IMR-90 (cell line): ENCODE measurements at regions not wholly inside any gene's neighbourhood (a gene's known extent, or its start where the extent isn't known, plus 50 kb on each side); places are given as distances from the start of the nearest gene placed in this dataset.

Experiments
- ATAC-seq: fragments of 200-7000 bp; cut with Tn5 transposase; 2 replicates; pipeline ENCODE4 v1.9.1; 2020; ENCODE audit warnings: low read depth, mild to moderate bottlenecking, moderate library complexity
- BruUV-seq: library from RNA; stranded (reverse); fragments of 400-500 nt; replicated peaks from 2 replicates; lab custom pipeline; 2021; lab: Mats Ljungman, UMichigan
- CTCF ChIA-PET: fragments of 300-600 bp; formaldehyde crosslinking; extraction: SDS; loops from one replicate; lab custom pipeline; 2021; ENCODE audit warnings: antibody characterized with exemption; lab: Yijun Ruan, JAX
- POLR2A ChIA-PET: fragments of 300-600 bp; sonication (Branson Sonifier 250); formaldehyde crosslinking; loops from one replicate; lab custom pipeline; 2022; ENCODE audit warnings: antibody characterized with exemption; ENCODE audit not compliant: unreplicated experiment; lab: Charles Lee
- DNase-seq: peaks from one replicate; pipeline ENCODE4 v3.0.0; 2013
- H2AFZ ChIP-seq: replicated peaks from 2 replicates; pipeline ENCODE3; 2013; ENCODE audit warnings: low read length, mild to moderate bottlenecking; ENCODE audit not compliant: poor library complexity
- H2AK5ac ChIP-seq: 2 replicates; pipeline ENCODE4 v1.6.1; 2013; ENCODE audit warnings: low read depth, low read length, inconsistent platforms
- H2AK9ac ChIP-seq: replicated peaks from 2 replicates; pipeline ENCODE3; 2013; ENCODE audit warnings: mild to moderate bottlenecking, low read depth, low read length, moderate library complexity; ENCODE audit not compliant: poor library complexity
- H2BK120ac ChIP-seq: 2 replicates; pipeline ENCODE4 v1.6.1; 2013; ENCODE audit warnings: low read depth, low read length, inconsistent platforms
- H2BK15ac ChIP-seq: 3 replicates; pipeline ENCODE4 v1.6.1; 2013; ENCODE audit warnings: low read depth, low read length, inconsistent platforms
- H2BK20ac ChIP-seq: 2 replicates; pipeline ENCODE4 v1.6.1; 2013; ENCODE audit warnings: low read depth, mild to moderate bottlenecking, inconsistent platforms, low read length, moderate library complexity
- H2BK5ac ChIP-seq: 2 replicates; pipeline ENCODE4 v1.6.1; 2013; ENCODE audit warnings: mild to moderate bottlenecking, low read depth, low read length, inconsistent platforms; ENCODE audit not compliant: poor library complexity, severe bottlenecking
- H3K14ac ChIP-seq: replicated peaks from 2 replicates; pipeline ENCODE4 v1.6.1; 2013; ENCODE audit warnings: low read depth, low read length, inconsistent platforms
- H3K18ac ChIP-seq: 2 replicates; pipeline ENCODE4 v1.6.1; 2013; ENCODE audit warnings: low read depth, low read length, control low read depth
- H3K23ac ChIP-seq: 2 replicates; pipeline ENCODE4 v1.6.1; 2013; ENCODE audit warnings: low read depth, low read length, inconsistent platforms
- H3K27ac ChIP-seq: 2 replicates; pipeline ENCODE4 v1.5.1; 2013; ENCODE audit warnings: mild to moderate bottlenecking, control low read depth, low read length; ENCODE audit not compliant: insufficient read depth
- H3K27me3 ChIP-seq: 2 replicates; pipeline ENCODE4 v1.6.1; 2013; ENCODE audit warnings: low read length; ENCODE audit not compliant: control insufficient read depth, insufficient read depth
- H3K36me3 ChIP-seq: 2 replicates; pipeline ENCODE4 v1.6.1; 2013; ENCODE audit warnings: low read length, mixed read lengths; ENCODE audit not compliant: control insufficient read depth, insufficient read depth
- H3K4ac ChIP-seq: 2 replicates; pipeline ENCODE4 v1.6.1; 2013; ENCODE audit warnings: low read depth, low read length, inconsistent platforms
- H3K4me1 ChIP-seq: 2 replicates; pipeline ENCODE4 v1.6.1; 2013; ENCODE audit warnings: low read length, mixed read lengths; ENCODE audit not compliant: control insufficient read depth, insufficient read depth
- H3K4me2 ChIP-seq: 2 replicates; pipeline ENCODE4 v1.6.1; 2013; ENCODE audit warnings: low read depth, mild to moderate bottlenecking, control low read depth, low read length, moderate library complexity
- H3K4me3 ChIP-seq: 2 replicates; pipeline ENCODE4 v1.5.1; 2013; ENCODE audit warnings: low read depth, mild to moderate bottlenecking, control low read depth, low read length, moderate library complexity; ENCODE audit not compliant: insufficient read depth
- H3K56ac ChIP-seq: 2 replicates; pipeline ENCODE4 v1.6.1; 2013; ENCODE audit warnings: low read length, inconsistent platforms; ENCODE audit not compliant: insufficient read depth; ENCODE audit errors: extremely low read depth
- H3K79me1 ChIP-seq, 2 experiments: 2 replicates each; pipeline ENCODE4 v1.6.1; 2013; ENCODE audit warnings: low read length in 2 of 2, inconsistent platforms in 1 of 2, low read depth in 1 of 2
- H3K9ac ChIP-seq: 2 replicates; pipeline ENCODE4 v1.6.1; 2013; ENCODE audit warnings: low read depth, low read length, control low read depth
- H3K9me1 ChIP-seq: 2 replicates; pipeline ENCODE4 v1.6.1; 2013; ENCODE audit warnings: low read length, inconsistent platforms; ENCODE audit not compliant: insufficient read depth
- H3K9me3 ChIP-seq: 2 replicates; pipeline ENCODE4 v1.6.1; 2013; ENCODE audit warnings: low read length; ENCODE audit not compliant: control insufficient read depth, insufficient read depth
- H4K20me1 ChIP-seq: 2 replicates; pipeline ENCODE4 v1.6.1; 2013; ENCODE audit warnings: low read length, inconsistent platforms; ENCODE audit not compliant: insufficient read depth
- H4K5ac ChIP-seq: 2 replicates; pipeline ENCODE4 v1.6.1; 2013; ENCODE audit warnings: mild to moderate bottlenecking, low read depth, low read length, control low read depth
- H4K8ac ChIP-seq, 2 experiments: 2 replicates each; pipeline ENCODE4 v1.6.1; 2013; ENCODE audit warnings: low read depth in 2 of 2, low read length in 2 of 2, control low read depth in 1 of 2, inconsistent platforms in 1 of 2
- H4K91ac ChIP-seq: 2 replicates; pipeline ENCODE4 v1.6.1; 2013; ENCODE audit warnings: low read depth, low read length, inconsistent platforms; ENCODE audit not compliant: insufficient read depth
- BHLHE40 ChIP-seq: fragments of 150-350 bp; IDR thresholded peaks from 2 replicates; pipeline ENCODE4 v1.6.1; 2016; ENCODE audit warnings: mild to moderate bottlenecking, low read depth, low read length
- CHD1 ChIP-seq: IDR thresholded peaks from 2 replicates; pipeline ENCODE4 v1.6.1; 2012; ENCODE audit warnings: low read depth, low read length, improper control_type of control experiment
- FOS ChIP-seq: fragments of 150-350 bp; IDR thresholded peaks from 2 replicates; pipeline ENCODE4 v1.6.1; 2016; ENCODE audit warnings: low read depth, low read length
- MXI1 ChIP-seq: IDR thresholded peaks from 2 replicates; pipeline ENCODE4 v1.6.1; 2012; ENCODE audit warnings: low read depth, mild to moderate bottlenecking, low read length, moderate library complexity, borderline replicate concordance
- NFE2L2 ChIP-seq: fragments of 150-350 bp; IDR thresholded peaks from 2 replicates; pipeline ENCODE4 v1.6.1; 2016; ENCODE audit warnings: low read depth, mild to moderate bottlenecking, low read length
- RAD21 ChIP-seq: IDR thresholded peaks from 2 replicates; pipeline ENCODE4 v1.6.1; 2012; ENCODE audit warnings: low read length, improper control_type of control experiment
- WGBS, 2 experiments: methylation state at CpG; one replicate each; pipeline versions ENCODE4 v1.1.5 to v1.1.7; 2013; ENCODE audit warnings: missing lambda C conversion rate in 2 of 2; ENCODE audit not compliant: insufficient read length in 1 of 2; ENCODE audit errors: extremely low coverage in 2 of 2; 5-methylcytosine and 5-hydroxymethylcytosine counted together
- dilution Hi-C: fragments of 300-500 bp; cut with HindIII; formaldehyde crosslinking; loops from one replicate; pipeline ENCODE4 v1.14.3; 2018; ENCODE audit warnings: low sequenced_read_pairs; ENCODE audit not compliant: unreplicated experiment
- in situ Hi-C: fragments of 300-500 bp; cut with MboI; formaldehyde crosslinking; loops from 3 replicates; pipeline ENCODE4 v1.14.3; 2019; ENCODE audit warnings: low sequenced_read_pairs, inconsistent platforms, mixed read lengths
- intact Hi-C: fragments of 100-400 bp; cut with micrococcal nuclease; formaldehyde crosslinking; loops from 2 replicates; pipeline ENCODE4 v1.10.0; 2022
- TF ChIP-seq, protein P1 (sequence below): conservative IDR thresholded peaks from 2 replicates; pipeline ENCODE4 v1.5.1; 2012; ENCODE audit warnings: mild to moderate bottlenecking, low read depth, low read length, improper control_type of control experiment

DNA sequence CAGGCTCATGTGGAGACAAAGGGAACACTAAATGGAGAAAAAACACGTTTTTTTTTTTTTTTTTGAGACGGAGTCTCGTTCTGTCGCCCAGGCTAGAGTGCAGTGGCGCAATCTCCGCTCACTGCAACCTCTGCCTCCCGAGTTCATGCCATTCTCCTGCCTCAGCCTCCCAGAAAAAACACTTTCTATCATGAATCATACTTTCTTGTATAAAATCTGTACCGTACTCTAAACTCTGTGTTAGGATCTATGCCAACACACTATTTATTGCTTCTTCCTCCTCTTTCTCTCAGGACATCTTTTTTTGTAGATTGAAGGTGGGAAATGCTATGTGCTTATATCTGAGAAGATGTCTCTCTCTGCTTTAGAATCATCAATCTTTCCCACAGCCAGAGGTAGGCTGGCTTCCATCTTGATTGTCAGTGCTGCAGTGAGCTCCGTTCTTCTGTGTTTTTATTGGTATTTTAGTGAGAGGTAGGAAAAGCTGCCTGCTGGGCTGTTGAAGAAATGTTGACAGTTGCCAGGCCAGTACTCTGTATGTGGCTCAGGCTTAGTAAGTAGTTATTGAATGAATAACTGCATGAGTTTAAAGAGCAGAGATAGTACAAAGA is 101.1 kb downstream of the GPR85 start (continued):
- TF ChIP-seq CHD1, result no peak
- TF ChIP-seq NFE2L2, result no peak

- no peaks in the 10 kb centered on the region for H3K36me3 ChIP-seq
- no peaks in the 10 kb centered on the region for H3K79me1 ChIP-seq
- H4K8ac ChIP-seq, result no peak overlapping the region
- H3K4me2 ChIP-seq, result no peak overlapping the region
- ATAC-seq (no peak), DNase-seq (no peak)
- CTCF ChIA-PET, result no interaction called here
- H3K27me3 ChIP-seq, result no peaks in the 10 kb centered on the region
- H3K4me3 ChIP-seq, result no peak overlapping the region
- TF ChIP-seq BHLHE40 (no peak), RAD21 (no peak), MXI1 (no peak), FOS (no peak)
- TF ChIP-seq, protein P1, sequence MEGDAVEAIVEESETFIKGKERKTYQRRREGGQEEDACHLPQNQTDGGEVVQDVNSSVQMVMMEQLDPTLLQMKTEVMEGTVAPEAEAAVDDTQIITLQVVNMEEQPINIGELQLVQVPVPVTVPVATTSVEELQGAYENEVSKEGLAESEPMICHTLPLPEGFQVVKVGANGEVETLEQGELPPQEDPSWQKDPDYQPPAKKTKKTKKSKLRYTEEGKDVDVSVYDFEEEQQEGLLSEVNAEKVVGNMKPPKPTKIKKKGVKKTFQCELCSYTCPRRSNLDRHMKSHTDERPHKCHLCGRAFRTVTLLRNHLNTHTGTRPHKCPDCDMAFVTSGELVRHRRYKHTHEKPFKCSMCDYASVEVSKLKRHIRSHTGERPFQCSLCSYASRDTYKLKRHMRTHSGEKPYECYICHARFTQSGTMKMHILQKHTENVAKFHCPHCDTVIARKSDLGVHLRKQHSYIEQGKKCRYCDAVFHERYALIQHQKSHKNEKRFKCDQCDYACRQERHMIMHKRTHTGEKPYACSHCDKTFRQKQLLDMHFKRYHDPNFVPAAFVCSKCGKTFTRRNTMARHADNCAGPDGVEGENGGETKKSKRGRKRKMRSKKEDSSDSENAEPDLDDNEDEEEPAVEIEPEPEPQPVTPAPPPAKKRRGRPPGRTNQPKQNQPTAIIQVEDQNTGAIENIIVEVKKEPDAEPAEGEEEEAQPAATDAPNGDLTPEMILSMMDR, result no peak
- in situ Hi-C loops (no loop called here), intact Hi-C loops (loop anchor here (10.0 kb wide), 1 partner anchor 208 kb away; no protein-coding TSS in a partner anchor), dilution Hi-C loops (no loop called here)
- H3K56ac ChIP-seq, result no peak overlapping the region
- H2BK120ac ChIP-seq, result no peak overlapping the region
- 0 out of 2 replicates have a peak, but pooled peaks cover 3% of the 10 kb centered on the region for H3K4me1 ChIP-seq
- no peak overlapping the region for H3K23ac ChIP-seq
- H2AK5ac ChIP-seq, result no peak overlapping the region
- no peak overlapping the region for H3K14ac ChIP-seq
- H2BK15ac ChIP-seq, result no peak overlapping the region; the same call in 2 of the 3 replicates
- H2BK5ac ChIP-seq, result no peak overlapping the region
- no peak overlapping the region; the same call in 1 of the 2 replicates for H3K18ac ChIP-seq
- no peak overlapping the region for H4K91ac ChIP-seq
- no peak overlapping the region for H2BK20ac ChIP-seq
- peaks cover 3% of the 10 kb centered on the region; the same call in 1 of the 2 replicates for H3K9me3 ChIP-seq
- POLR2A ChIA-PET, result no interaction called here
- no peak overlapping the region for H3K9ac ChIP-seq
- no peak overlapping the region for H4K5ac ChIP-seq
- no peak overlapping the region for H2AFZ ChIP-seq
- H3K9me1 ChIP-seq, result no peaks in the 10 kb centered on the region
- no peak overlapping the region for H3K27ac ChIP-seq
- H4K20me1 ChIP-seq, result 0 out of 2 replicates have a peak, but pooled peaks cover 3% of the 10 kb centered on the region
- WGBS, 2 experiments, result no CpG with 5 or more reads among the region's 1 CpG
- no peak overlapping the region for H2AK9ac ChIP-seq
- no TSS peak for BruUV-seq
- no peak overlapping the region for H3K4ac ChIP-seq
Measured at GRCh38 chr7:112982441-112983063, 104.1 kb downstream of the GPR85 start.
